VCaP (cell line): ENCODE measurements at regions not wholly inside any gene's neighbourhood (a gene's known extent, or its start where the extent isn't known, plus 50 kb on each side); places are given as distances from the start of the nearest gene placed in this dataset.

Source experiments
- H3K27ac ChIP-seq: fragments of 450-650 bp; 2 replicates; pipeline ENCODE4 v1.5.1; 2017
- TF ChIP-seq, protein P1 (sequence below): fragments of 450-650 bp; conservative IDR thresholded peaks from 2 replicates; pipeline ENCODE4 v1.5.1; 2017; ENCODE audit warnings: mild to moderate bottlenecking, moderate library complexity

DNA sequence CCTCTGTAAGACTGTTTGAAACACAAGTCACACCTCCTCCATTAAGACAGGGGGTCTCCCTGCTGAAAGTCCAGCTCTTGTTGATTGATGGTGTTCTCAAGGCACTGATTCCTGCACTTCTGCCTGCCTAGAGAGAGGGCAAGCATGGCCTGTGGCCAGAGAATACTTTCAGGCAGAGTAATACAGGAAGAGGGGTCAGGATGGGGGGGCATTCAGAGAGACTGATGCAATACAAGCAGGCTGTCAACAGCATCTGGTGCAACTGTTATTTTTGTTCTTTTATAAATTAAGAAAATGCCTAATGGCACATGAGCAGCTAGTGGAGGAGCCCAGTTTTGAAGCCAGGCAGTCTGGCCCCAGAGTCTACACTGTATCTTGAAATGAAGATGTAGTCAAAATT is 302.2 kb downstream of the DIRAS2 start:
- H3K27ac ChIP-seq, result no peak overlapping the region

DNA sequence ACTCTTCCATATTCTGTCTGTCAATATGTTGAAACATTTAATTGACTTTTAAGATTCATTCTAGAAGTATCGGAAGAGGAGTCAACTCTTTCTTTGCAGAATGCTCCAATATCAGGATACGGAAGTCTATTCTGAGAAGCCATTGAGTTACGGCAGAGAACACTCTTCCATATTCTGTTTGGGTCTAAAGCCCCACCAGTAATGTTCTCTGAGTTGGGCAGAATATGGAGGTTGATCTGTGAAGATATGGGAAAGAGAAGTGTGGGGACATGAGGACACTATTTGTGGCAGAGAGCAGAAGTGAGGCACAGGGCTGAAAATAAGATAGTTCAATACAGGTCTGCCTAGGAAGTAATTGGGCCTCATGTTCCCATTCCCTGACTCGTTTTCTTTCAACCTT is 300.0 kb downstream of the DIRAS2 start:
- TF ChIP-seq, protein P1, sequence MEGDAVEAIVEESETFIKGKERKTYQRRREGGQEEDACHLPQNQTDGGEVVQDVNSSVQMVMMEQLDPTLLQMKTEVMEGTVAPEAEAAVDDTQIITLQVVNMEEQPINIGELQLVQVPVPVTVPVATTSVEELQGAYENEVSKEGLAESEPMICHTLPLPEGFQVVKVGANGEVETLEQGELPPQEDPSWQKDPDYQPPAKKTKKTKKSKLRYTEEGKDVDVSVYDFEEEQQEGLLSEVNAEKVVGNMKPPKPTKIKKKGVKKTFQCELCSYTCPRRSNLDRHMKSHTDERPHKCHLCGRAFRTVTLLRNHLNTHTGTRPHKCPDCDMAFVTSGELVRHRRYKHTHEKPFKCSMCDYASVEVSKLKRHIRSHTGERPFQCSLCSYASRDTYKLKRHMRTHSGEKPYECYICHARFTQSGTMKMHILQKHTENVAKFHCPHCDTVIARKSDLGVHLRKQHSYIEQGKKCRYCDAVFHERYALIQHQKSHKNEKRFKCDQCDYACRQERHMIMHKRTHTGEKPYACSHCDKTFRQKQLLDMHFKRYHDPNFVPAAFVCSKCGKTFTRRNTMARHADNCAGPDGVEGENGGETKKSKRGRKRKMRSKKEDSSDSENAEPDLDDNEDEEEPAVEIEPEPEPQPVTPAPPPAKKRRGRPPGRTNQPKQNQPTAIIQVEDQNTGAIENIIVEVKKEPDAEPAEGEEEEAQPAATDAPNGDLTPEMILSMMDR, result no peak
- no peak overlapping the region for H3K27ac ChIP-seq

More for the DNA sequence above, 302.2 kb downstream of the DIRAS2 start:
- TF ChIP-seq, protein P1, result no peak

DNA sequence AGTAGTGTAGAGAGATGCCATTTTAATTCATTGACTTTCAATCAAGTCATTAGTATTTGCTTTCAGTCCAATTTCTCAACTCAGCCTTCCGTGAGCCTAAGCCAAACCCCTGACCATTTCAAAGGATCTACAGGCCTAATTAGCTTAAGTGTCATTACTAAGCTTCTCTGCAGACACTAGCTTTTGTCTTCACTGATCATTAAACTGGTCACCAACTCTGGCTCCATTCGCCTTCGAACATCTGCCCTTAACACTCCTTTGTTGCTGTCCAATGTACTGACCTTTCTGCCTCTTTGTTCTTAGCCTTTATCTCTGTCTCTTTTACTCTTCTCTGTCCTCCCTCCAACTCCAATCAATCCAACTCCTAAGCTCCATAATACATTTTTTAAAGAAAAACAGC is 299.3 kb downstream of the DIRAS2 start:
- TF ChIP-seq, protein P1, result no peak
- H3K27ac ChIP-seq, result no peak overlapping the region

DNA sequence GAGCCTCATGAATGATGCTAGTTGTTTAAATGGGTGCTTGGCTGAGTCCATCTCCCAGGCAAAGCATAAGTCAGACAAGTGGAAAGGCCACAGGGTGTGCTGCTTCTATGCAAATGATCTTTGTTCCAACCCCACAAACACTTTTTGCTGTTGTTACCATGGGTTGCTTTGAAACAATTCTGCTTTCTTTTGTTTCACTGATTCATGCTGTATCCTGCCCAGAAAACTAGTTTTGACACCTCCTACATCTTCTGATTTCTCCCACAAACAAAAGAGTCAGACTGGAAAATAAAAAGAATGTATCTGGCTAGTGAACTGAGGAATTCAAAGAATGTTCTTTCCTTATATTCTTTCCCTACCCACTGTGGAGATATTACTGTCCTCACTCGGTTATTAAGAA is 298.6 kb downstream of the DIRAS2 start:
- TF ChIP-seq, protein P1, result no peak

DNA sequence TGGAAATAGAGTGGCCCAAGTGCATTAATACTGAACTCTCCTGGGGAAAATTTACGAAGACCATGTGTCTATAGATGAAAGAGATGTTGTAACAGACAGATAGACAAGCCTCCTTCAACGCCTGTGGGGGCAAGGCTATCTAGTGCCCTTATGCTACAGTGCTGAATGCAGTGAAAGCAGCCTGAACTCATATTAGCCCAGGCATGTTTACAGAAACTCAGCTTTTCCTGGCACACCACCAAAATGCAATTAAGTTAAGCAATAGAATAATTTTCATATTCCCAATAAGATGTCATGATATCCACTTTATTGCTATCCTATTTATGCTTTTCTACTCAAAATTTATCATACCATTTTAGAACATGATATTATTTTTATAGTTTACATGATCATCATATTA is 277.0 kb downstream of the DIRAS2 start:
- no peak overlapping the region for H3K27ac ChIP-seq
- TF ChIP-seq, protein P1, result no peak

More for the DNA sequence above, 298.6 kb downstream of the DIRAS2 start:
- H3K27ac ChIP-seq, result no peak overlapping the region

DNA sequence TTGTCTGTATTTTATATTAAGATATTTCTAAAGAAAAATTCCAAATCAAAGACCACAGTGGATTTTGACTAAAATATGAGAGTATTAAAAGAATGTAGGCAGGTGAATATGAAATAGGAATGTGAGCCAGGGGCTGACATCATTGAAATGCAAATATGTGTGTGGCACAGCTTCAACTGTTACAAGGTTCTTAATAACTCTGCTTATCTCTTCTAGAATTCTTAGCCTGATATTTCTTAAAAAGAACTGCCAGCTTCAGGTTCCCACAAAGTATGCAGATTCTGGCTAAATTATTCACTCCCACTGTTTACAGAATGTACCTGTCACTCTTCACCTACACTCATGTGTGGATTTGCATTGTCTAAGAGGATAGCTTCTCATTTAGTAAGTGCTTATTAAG is 274.4 kb downstream of the DIRAS2 start:
- H3K27ac ChIP-seq, result peak overlapping the region; percentile 27; the same call in 1 of the 2 replicates
- TF ChIP-seq, protein P1, result no peak

DNA sequence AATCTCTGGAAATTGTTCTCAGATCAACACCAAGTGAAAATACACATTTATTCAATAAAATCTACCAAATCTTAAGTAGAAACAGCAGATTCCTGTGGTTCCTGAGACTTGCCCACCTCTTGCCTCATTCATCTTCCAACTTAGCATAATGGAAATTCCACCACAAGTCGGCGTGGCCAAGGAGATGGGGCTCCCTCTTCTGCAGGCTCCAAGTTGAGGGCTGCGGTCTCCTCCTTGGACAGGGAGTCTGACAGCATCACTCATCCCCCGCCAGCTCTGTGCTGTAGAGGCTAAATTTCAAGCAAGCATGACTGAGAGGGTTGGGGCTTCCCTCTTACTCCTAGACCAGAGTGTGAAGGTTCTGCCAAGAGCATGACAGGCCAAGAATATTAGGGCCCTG is 273.7 kb downstream of the DIRAS2 start:
- TF ChIP-seq, protein P1, result no peak
- H3K27ac ChIP-seq, result peak overlapping the region; percentile 27; the same call in 1 of the 2 replicates
